Mesothelial cell of epicardium (in vitro differentiated cells): ENCODE measurements at regions not wholly inside any gene's neighbourhood (a gene's known extent, or its start where the extent isn't known, plus 50 kb on each side); places are given as distances from the start of the nearest gene placed in this dataset.

Experiments
- DNase-seq, 2 experiments: peaks; one replicate each; pipeline ENCODE4 v3.0.0; 2021; ENCODE audit warnings: low spot score in 2 of 2; ENCODE audit not compliant: unreplicated experiment in 2 of 2
- H3K27ac Mint-ChIP-seq: 2 replicates; pipeline ENCODE4 v1.8.0; 2021; ENCODE audit warnings: mixed read lengths
- H3K27me3 Mint-ChIP-seq: 2 replicates; pipeline ENCODE4 v1.8.0; 2021; ENCODE audit warnings: low read depth, mixed read lengths
- H3K36me3 Mint-ChIP-seq: 2 replicates; pipeline ENCODE4 v1.8.0; 2021; ENCODE audit warnings: mixed read lengths
- H3K4me1 Mint-ChIP-seq: 2 replicates; pipeline ENCODE4 v1.8.0; 2021; ENCODE audit warnings: mixed read lengths
- H3K4me3 Mint-ChIP-seq: 2 replicates; pipeline ENCODE4 v1.8.0; 2021; ENCODE audit warnings: mild to moderate bottlenecking, moderate library complexity, mixed read lengths
- H3K9me3 Mint-ChIP-seq: 2 replicates; pipeline ENCODE4 v1.8.0; 2021; ENCODE audit warnings: mixed read lengths
- CTCF ChIP-seq: fragments of 200-600 bp; sonication (generic); IDR thresholded peaks from one replicate; pipeline ENCODE4 v1.5.0; 2021; ENCODE audit warnings: antibody characterized with exemption; ENCODE audit not compliant: unreplicated experiment

- no peak for DNase-seq
- H3K27me3 Mint-ChIP-seq, result peaks cover 45% of the 10 kb centered on the region
- H3K4me3 Mint-ChIP-seq, result no peak overlapping the region
- no peaks in the 10 kb centered on the region for H3K36me3 Mint-ChIP-seq
- peaks cover 10% of the 10 kb centered on the region for H3K4me1 Mint-ChIP-seq
- peaks cover 9% of the 10 kb centered on the region for H3K9me3 Mint-ChIP-seq
- no peak overlapping the region for H3K27ac Mint-ChIP-seq
- no peak for TF ChIP-seq CTCF
Observed at GRCh38 chr17:77657839-77658238, 300.7 kb upstream of the TNRC6C start.

- no peak for TF ChIP-seq CTCF
- no peak overlapping the region for H3K27ac Mint-ChIP-seq
- H3K9me3 Mint-ChIP-seq, result peaks cover 13% of the 10 kb centered on the region
- no peak overlapping the region for H3K4me3 Mint-ChIP-seq
- no peaks in the 10 kb centered on the region for H3K36me3 Mint-ChIP-seq
- H3K4me1 Mint-ChIP-seq, result peaks cover 2% of the 10 kb centered on the region
- no peak for DNase-seq
- H3K27me3 Mint-ChIP-seq, result peaks cover 30% of the 10 kb centered on the region
Observed at GRCh38 chr17:77660524-77660923, 298.0 kb upstream of the TNRC6C start.

- Mint-ChIP-seq H3K27me3 (peaks cover 21% of the 10 kb centered on the region), H3K4me1 (peaks cover 3% of the 10 kb centered on the region), H3K9me3 (peaks cover 13% of the 10 kb centered on the region), H3K4me3 (no peak overlapping the region), H3K36me3 (no peaks in the 10 kb centered on the region), H3K27ac (no peak overlapping the region)
- DNase-seq, result no peak
- TF ChIP-seq CTCF, result no peak
Observed at GRCh38 chr17:77662833-77663232, 295.7 kb upstream of the TNRC6C start.

- H3K9me3 Mint-ChIP-seq, result peaks cover 14% of the 10 kb centered on the region
- peaks cover 6% of the 10 kb centered on the region for H3K36me3 Mint-ChIP-seq
- peaks cover 3% of the 10 kb centered on the region for H3K4me1 Mint-ChIP-seq
- no peak overlapping the region for H3K4me3 Mint-ChIP-seq
- DNase-seq, result no peak
- H3K27me3 Mint-ChIP-seq, result peaks cover 13% of the 10 kb centered on the region
- TF ChIP-seq CTCF, result no peak
- H3K27ac Mint-ChIP-seq, result no peak overlapping the region
Observed at GRCh38 chr17:77664097-77664729, 294.3 kb upstream of the TNRC6C start.

- Mint-ChIP-seq H3K27me3 (peaks cover 7% of the 10 kb centered on the region), H3K36me3 (peaks cover 6% of the 10 kb centered on the region), H3K4me3 (no peak overlapping the region), H3K27ac (no peak overlapping the region), H3K9me3 (peaks cover 19% of the 10 kb centered on the region), H3K4me1 (peaks cover 3% of the 10 kb centered on the region)
- no peak for DNase-seq
- TF ChIP-seq CTCF, result no peak
Observed at GRCh38 chr17:77665833-77666232, 292.7 kb upstream of the TNRC6C start.

GRCh38 chr17:77666462-77666861, 292.0 kb upstream of the TNRC6C start:
- H3K36me3 Mint-ChIP-seq, result peaks cover 6% of the 10 kb centered on the region
- peaks cover 2% of the 10 kb centered on the region for H3K27me3 Mint-ChIP-seq
- H3K4me1 Mint-ChIP-seq, result peaks cover 3% of the 10 kb centered on the region
- no peak overlapping the region for H3K4me3 Mint-ChIP-seq
- no peak for DNase-seq
- H3K27ac Mint-ChIP-seq, result no peak overlapping the region
- peaks cover 19% of the 10 kb centered on the region for H3K9me3 Mint-ChIP-seq
- no peak for TF ChIP-seq CTCF
